ENCODE measurements at regions not wholly inside any gene's neighbourhood (a gene's known extent, or its start where the extent isn't known, plus 50 kb on each side); places are given as distances from the start of the nearest gene placed in this dataset.
"Not testable (repeated sequence)": the region's sequence is repeated elsewhere in the genome, so short reads cannot be mapped to it uniquely, and the experiment has no call there.

- TF ChIP-seq EP300 (conservative IDR thresholded peaks at IDR 0.05; ENCODE audit: poor library complexity, severe bottlenecking); EZH2 (IDR thresholded peaks at IDR 0.05; ENCODE audit: borderline replicate concordance, insufficient read depth, low read length, poor library complexity, severe bottlenecking); CTCF (IDR thresholded peaks at IDR 0.05; ENCODE audit: poor library complexity, severe bottlenecking); MXI1 (conservative IDR thresholded peaks at IDR 0.05; ENCODE audit: poor library complexity, severe bottlenecking); SMC3 (conservative IDR thresholded peaks at IDR 0.05; ENCODE audit: poor library complexity); POLR2AphosphoS5 (IDR thresholded peaks at IDR 0.05); TAF1 (IDR thresholded peaks at IDR 0.05; ENCODE audit: low read depth); RAD21 (conservative IDR thresholded peaks at IDR 0.05): not testable (repeated sequence)
These were observed 58.3 kb downstream of the ART5 start for GRCh38 chr11:3583476-3583875.

All from neural cell (in vitro differentiated cells).